Thoracic aorta (tissue), 2 donors: ENCODE measurements at regions not wholly inside any gene's neighbourhood (a gene's known extent, or its start where the extent isn't known, plus 50 kb on each side); places are given as distances from the start of the nearest gene placed in this dataset.

Experiments used
- ATAC-seq: fragments of 150-250 bp; one replicate; pipeline ENCODE4 v1.8.0; 2017; ENCODE audit warnings: low read depth; ENCODE audit not compliant: insufficient number of reproducible peaks, low FRiP score
- DNase-seq: peaks from one replicate; pipeline ENCODE4 v3.0.0-alpha.2; 2020; ENCODE audit warnings: low spot score
- H3K27ac ChIP-seq, 2 donors: fragments of 200-600 bp; sonication (generic); 1 replicate in 1 of 2; 2 replicates in 1 of 2; pipeline ENCODE4 v1.5.1; 2016; ENCODE audit warnings: mild to moderate bottlenecking in 2 of 2, moderate library complexity in 2 of 2
- H3K27me3 ChIP-seq: fragments of 200-600 bp; sonication (generic); replicated peaks from 2 replicates; pipeline ENCODE4 v1.6.0; 2016; ENCODE audit warnings: mild to moderate bottlenecking; ENCODE audit not compliant: insufficient read depth
- H3K36me3 ChIP-seq: fragments of 200-600 bp; sonication (generic); one replicate; pipeline ENCODE4 v1.5.1; 2016
- H3K4me1 ChIP-seq, 2 donors: fragments of 200-600 bp; sonication (generic); 1 replicate in 1 of 2; 2 replicates in 1 of 2; pipeline versions ENCODE4 v1.5.1 to v1.6.0; 2016; ENCODE audit warnings: low read depth in 2 of 2, mild to moderate bottlenecking in 1 of 2; ENCODE audit not compliant: control insufficient read depth in 1 of 2
- H3K4me3 ChIP-seq: fragments of 200-600 bp; sonication (generic); 2 replicates; pipeline ENCODE4 v1.5.1; 2016; ENCODE audit warnings: mild to moderate bottlenecking
- H3K9me3 ChIP-seq: fragments of 200-600 bp; sonication (generic); 2 replicates; pipeline ENCODE4 v1.5.1; 2016
- TF ChIP-seq, protein P1 (sequence below): fragments of 200-600 bp; sonication (generic); IDR thresholded peaks from one replicate; pipeline ENCODE4 v1.5.1; 2019; ENCODE audit warnings: antibody characterized with exemption

DNA sequence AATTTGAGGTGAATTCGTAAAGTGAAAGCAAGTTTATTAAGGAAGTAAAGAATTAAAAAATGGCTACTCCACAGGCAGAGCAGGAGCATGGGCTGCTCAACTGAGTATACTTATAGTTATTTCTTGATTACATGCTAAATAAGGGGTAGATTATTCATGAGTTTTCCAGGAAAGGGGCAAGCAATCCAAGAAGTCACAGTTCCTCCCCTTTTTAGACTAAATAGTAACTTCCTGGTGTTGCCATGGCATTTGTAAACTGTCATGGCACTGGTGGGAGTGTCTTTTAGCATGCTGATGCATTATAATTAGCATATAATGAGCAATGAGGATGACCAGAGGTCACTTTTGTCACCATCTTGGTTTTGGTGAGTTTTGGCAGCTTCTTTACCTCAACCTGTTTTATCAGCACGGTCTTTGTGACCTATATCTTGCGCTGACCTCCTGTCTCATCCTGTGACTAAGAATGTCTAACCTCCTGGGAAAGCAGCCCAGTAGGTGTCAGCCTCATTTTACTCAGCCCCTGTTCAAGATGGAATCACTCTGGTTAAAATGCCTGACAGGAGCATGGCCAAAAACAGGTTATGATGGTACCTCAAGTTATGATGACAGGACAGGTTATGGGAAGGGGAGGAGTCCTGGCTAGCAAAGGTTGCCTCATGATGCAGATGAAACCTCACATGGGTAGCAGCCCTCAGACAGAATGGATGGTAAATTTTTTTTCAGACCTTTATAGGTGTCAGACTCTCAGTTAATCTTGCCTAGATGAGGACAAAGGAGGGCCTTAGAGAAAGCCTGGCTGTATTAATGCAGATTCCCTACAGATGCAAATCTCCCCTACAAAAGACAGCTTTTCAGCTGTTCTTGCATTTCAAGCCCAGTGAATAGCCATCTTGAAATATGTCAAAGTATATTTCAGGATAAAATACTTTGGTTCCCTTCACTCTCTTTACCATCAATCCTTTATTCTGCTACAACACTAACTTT lies 49.7 kb downstream of the SIPA1L2 start:
- Histone ChIP-seq H3K4me3 (no peak overlapping the region), H3K36me3 (no peaks in the 10 kb centered on the region), H3K27ac (no peak overlapping the region), H3K27me3 (no peaks in the 10 kb centered on the region), H3K9me3 (no peaks in the 10 kb centered on the region), H3K4me1 (no peaks in the 10 kb centered on the region)
- TF ChIP-seq, protein P1, sequence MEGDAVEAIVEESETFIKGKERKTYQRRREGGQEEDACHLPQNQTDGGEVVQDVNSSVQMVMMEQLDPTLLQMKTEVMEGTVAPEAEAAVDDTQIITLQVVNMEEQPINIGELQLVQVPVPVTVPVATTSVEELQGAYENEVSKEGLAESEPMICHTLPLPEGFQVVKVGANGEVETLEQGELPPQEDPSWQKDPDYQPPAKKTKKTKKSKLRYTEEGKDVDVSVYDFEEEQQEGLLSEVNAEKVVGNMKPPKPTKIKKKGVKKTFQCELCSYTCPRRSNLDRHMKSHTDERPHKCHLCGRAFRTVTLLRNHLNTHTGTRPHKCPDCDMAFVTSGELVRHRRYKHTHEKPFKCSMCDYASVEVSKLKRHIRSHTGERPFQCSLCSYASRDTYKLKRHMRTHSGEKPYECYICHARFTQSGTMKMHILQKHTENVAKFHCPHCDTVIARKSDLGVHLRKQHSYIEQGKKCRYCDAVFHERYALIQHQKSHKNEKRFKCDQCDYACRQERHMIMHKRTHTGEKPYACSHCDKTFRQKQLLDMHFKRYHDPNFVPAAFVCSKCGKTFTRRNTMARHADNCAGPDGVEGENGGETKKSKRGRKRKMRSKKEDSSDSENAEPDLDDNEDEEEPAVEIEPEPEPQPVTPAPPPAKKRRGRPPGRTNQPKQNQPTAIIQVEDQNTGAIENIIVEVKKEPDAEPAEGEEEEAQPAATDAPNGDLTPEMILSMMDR = no peak
- no peak for DNase-seq
- no peak for ATAC-seq

GRCh38 chr1:232579466-232579865 lies 50.5 kb downstream of the SIPA1L2 start:
- H3K9me3 ChIP-seq = no peaks in the 10 kb centered on the region
- DNase-seq (no peak), ATAC-seq (no peak)
- no peaks in the 10 kb centered on the region for H3K27me3 ChIP-seq
- TF ChIP-seq, protein P1 = no peak
- H3K4me1 ChIP-seq = no peaks in the 10 kb centered on the region
- H3K36me3 ChIP-seq = no peaks in the 10 kb centered on the region
- H3K27ac ChIP-seq = no peak overlapping the region
- no peak overlapping the region for H3K4me3 ChIP-seq

- no peaks in the 10 kb centered on the region for H3K9me3 ChIP-seq
- ATAC-seq = no peak
- no peak for DNase-seq
- TF ChIP-seq, protein P1 = no peak
- H3K4me1 ChIP-seq = no peaks in the 10 kb centered on the region
- no peaks in the 10 kb centered on the region for H3K36me3 ChIP-seq
- H3K4me3 ChIP-seq = no peak overlapping the region
- no peak overlapping the region for H3K27ac ChIP-seq
- H3K27me3 ChIP-seq = no peaks in the 10 kb centered on the region
These were observed 51.2 kb downstream of the SIPA1L2 start for GRCh38 chr1:232578651-232579195.

GRCh38 chr1:232577772-232578171 lies 52.2 kb downstream of the SIPA1L2 start:
- Histone ChIP-seq H3K27me3 (no peaks in the 10 kb centered on the region), H3K4me3 (no peak overlapping the region), H3K27ac (no peak overlapping the region), H3K36me3 (no peaks in the 10 kb centered on the region), H3K9me3 (no peaks in the 10 kb centered on the region), H3K4me1 (no peaks in the 10 kb centered on the region)
- DNase-seq = no peak
- no peak for ATAC-seq
- TF ChIP-seq, protein P1 = no peak

DNA sequence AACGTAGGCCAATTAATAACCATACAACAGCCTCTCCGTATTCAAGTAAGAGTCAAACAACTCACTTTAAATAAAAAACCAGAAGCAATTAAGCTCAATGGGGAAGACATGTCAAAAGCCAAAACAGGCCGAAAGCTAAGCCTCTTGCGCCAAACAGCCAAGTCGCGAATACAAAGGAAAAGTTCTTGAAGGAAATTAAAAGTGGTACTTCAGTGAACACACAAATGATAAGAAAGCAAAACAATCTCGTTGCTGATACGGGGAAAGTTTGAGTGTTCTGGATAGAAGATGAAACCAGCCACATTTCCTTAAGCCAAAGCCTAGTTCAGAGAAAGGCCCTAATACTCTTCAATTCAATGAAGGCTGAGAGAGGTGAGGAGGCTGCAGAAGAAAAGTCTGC lies 53.4 kb downstream of the SIPA1L2 start:
- no peak for DNase-seq

More for the DNA sequence above, 53.4 kb downstream of the SIPA1L2 start:
- no peak for ATAC-seq
- TF ChIP-seq, protein P1 = no peak
- H3K4me3 ChIP-seq = no peak overlapping the region
- no peak overlapping the region for H3K27ac ChIP-seq
- no peaks in the 10 kb centered on the region for H3K4me1 ChIP-seq
- H3K9me3 ChIP-seq = no peaks in the 10 kb centered on the region
- H3K27me3 ChIP-seq = no peaks in the 10 kb centered on the region
- H3K36me3 ChIP-seq = no peaks in the 10 kb centered on the region
